Thyroid gland (tissue), 4 donors: ENCODE measurements at regions not wholly inside any gene's neighbourhood (a gene's known extent, or its start where the extent isn't known, plus 50 kb on each side); places are given as distances from the start of the nearest gene placed in this dataset.

Experiments used
- DNase-seq, 2 donors: peaks; one replicate each; pipeline ENCODE4 v3.0.0-alpha.2; 2019
- H3K27ac ChIP-seq, 3 donors: fragments of 200-600 bp; sonication (generic); 1 replicate in 2 of 3; 2 replicates in 1 of 3; pipeline ENCODE4 v1.5.1; 2016 to 2019; ENCODE audit warnings: mild to moderate bottlenecking in 1 of 3, moderate library complexity in 1 of 3
- H3K27me3 ChIP-seq: fragments of 200-600 bp; sonication (generic); one replicate; pipeline ENCODE4 v1.5.1; 2019
- H3K36me3 ChIP-seq, 2 donors: fragments of 200-600 bp; sonication (generic); one replicate each; pipeline ENCODE4 v1.5.1; 2016 to 2019
- H3K4me1 ChIP-seq, 2 donors: fragments of 200-600 bp; sonication (generic); one replicate each; pipeline ENCODE4 v1.5.1; 2017 to 2019
- H3K4me3 ChIP-seq, 3 donors: fragments of 200-600 bp; sonication (generic); replicated peaks in 1 of 3; 1 replicate in 2 of 3; 2 replicates in 1 of 3; pipeline ENCODE4 v1.5.1; 2016; ENCODE audit warnings: mild to moderate bottlenecking in 1 of 3
- H3K9me3 ChIP-seq: fragments of 200-600 bp; sonication (generic); one replicate; pipeline ENCODE4 v1.5.1; 2017
- POLR2A ChIP-seq, 2 donors: fragments of 450-650 bp; IDR thresholded peaks; one replicate each; pipeline ENCODE4 v1.6.1; 2017; ENCODE audit warnings: antibody characterized with exemption in 2 of 2, mild to moderate bottlenecking in 2 of 2, moderate library complexity in 1 of 2
- WGBS, 2 donors: methylation state at CpG; one replicate each; pipeline ENCODE4 v1.1.5; 2017; 5-methylcytosine and 5-hydroxymethylcytosine counted together
- intact Hi-C: fragments of 100-400 bp; cut with DNase I; formaldehyde crosslinking; loops from one replicate; pipeline ENCODE4 v1.15.1; 2023
- TF ChIP-seq, protein P1 (sequence below), 6 experiments: fragments of 200-600 bp in 3 of 6; fragments of 450-650 bp in 3 of 6; sonication (generic) in 3 of 6; IDR thresholded peaks; one replicate each; pipeline ENCODE4 v1.5.1; 2016 to 2019; ENCODE audit warnings: antibody characterized with exemption in 6 of 6, mild to moderate bottlenecking in 2 of 6, inconsistent platforms in 1 of 6, moderate library complexity in 1 of 6

DNA sequence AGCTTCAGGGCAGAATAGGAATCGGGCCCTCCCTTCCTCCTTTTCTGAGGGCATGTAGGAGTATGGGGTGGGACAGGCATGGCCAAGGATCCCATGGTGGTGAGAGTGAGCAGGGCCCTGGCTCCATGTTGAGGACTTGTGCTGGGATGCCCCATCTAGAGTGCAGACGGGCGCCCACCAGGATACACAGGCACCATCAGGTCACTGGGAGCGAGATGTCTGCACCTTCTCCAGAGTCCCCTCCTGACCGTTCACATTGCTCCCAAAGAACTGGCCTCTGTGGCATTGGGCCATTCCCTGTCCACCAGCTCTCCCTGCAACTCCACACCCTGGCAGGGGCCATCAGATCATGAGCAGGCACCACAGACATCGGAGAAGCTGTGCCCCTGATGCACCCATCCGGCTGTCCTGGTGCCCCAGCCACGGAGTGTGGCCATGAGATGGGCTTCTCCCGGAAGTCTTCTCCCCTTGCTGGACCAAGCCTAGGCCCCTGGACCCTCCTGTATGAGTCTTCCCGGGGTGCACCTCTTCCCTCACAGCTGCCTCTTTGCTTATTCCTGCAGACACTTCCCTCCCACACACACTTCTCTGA is 195.0 kb downstream of the IRX2 start:
- TF ChIP-seq, protein P1, sequence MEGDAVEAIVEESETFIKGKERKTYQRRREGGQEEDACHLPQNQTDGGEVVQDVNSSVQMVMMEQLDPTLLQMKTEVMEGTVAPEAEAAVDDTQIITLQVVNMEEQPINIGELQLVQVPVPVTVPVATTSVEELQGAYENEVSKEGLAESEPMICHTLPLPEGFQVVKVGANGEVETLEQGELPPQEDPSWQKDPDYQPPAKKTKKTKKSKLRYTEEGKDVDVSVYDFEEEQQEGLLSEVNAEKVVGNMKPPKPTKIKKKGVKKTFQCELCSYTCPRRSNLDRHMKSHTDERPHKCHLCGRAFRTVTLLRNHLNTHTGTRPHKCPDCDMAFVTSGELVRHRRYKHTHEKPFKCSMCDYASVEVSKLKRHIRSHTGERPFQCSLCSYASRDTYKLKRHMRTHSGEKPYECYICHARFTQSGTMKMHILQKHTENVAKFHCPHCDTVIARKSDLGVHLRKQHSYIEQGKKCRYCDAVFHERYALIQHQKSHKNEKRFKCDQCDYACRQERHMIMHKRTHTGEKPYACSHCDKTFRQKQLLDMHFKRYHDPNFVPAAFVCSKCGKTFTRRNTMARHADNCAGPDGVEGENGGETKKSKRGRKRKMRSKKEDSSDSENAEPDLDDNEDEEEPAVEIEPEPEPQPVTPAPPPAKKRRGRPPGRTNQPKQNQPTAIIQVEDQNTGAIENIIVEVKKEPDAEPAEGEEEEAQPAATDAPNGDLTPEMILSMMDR (IDR thresholded peaks at IDR 0.05), result no peak
- TF ChIP-seq POLR2A (IDR thresholded peaks at IDR 0.05), result no peak

DNA sequence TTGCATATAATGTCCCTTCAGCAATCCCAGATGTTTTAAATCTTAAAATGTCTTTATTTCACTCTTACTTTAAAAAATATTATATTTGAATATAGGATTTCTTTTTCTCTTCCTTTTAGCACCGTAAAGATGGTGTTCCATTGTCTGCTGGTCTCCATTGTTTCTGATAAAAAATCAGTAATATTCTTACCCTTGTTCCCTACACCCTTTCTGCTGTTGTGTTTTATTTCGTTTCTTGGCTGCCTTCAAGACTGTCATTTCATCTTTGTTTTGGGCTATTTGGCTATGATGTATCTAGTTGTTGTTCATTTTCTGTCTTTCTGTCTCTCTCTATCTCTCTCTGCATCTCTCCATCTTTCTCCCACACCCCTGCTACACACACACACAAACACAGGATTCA is 197.9 kb downstream of the IRX2 start:
- 64 to 83% methylated on average over 2 of the region's 2 CpGs for WGBS, 2 donors
- Histone ChIP-seq H3K4me3 (no peak overlapping the region), H3K27ac (no peak overlapping the region), H3K4me1 (no peaks in the 10 kb centered on the region), H3K36me3 (no peaks in the 10 kb centered on the region), H3K27me3 (no peaks in the 10 kb centered on the region), H3K9me3 (no peaks in the 10 kb centered on the region)
- intact Hi-C loops, result no loop called here
- TF ChIP-seq POLR2A (IDR thresholded peaks at IDR 0.05), result no peak
- TF ChIP-seq, protein P1 (IDR thresholded peaks at IDR 0.05), result no peak
- DNase-seq, result no peak

More for the DNA sequence above, 195.0 kb downstream of the IRX2 start:
- Histone ChIP-seq H3K9me3 (no peaks in the 10 kb centered on the region), H3K36me3 (no peaks in the 10 kb centered on the region), H3K27me3 (no peaks in the 10 kb centered on the region), H3K4me3 (no peak overlapping the region), H3K4me1 (no peaks in the 10 kb centered on the region), H3K27ac (no peak overlapping the region)
- DNase-seq, result no peak
- WGBS, 2 donors, result 90 to 92% methylated on average over 9 to 10 of the region's 10 CpGs
- intact Hi-C loops, result no loop called here

DNA sequence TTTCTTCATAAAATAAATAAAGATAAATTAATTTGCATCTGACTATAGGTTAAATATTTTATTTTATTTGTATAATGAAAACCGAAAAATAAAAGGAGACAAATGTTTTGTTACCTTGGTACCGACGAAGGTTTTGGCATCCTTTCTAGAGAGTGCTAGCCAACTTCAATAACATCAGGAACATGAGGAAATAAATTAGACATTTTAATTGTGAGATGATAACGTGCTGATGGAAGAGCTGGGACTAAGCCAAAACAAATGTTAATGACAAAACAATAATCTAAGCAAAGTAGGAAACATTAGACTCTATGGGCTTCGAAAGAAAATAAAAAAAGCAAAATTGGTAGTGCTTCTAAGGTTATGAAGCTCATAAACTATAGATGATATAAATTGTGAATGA is 201.0 kb downstream of the IRX2 start:
- no peaks in the 10 kb centered on the region for H3K27me3 ChIP-seq
- WGBS, 2 donors, result 54 to 58% methylated on average over 5 of the region's 5 CpGs
- H3K4me1 ChIP-seq, result no peaks in the 10 kb centered on the region
- no peaks in the 10 kb centered on the region for H3K9me3 ChIP-seq
- intact Hi-C loops, result no loop called here
- no peak overlapping the region for H3K4me3 ChIP-seq
- no peaks in the 10 kb centered on the region for H3K36me3 ChIP-seq
- TF ChIP-seq, protein P1 (IDR thresholded peaks at IDR 0.05), result no peak
- no peak for TF ChIP-seq POLR2A (IDR thresholded peaks at IDR 0.05)
- no peak overlapping the region for H3K27ac ChIP-seq
- DNase-seq, result no peak

DNA sequence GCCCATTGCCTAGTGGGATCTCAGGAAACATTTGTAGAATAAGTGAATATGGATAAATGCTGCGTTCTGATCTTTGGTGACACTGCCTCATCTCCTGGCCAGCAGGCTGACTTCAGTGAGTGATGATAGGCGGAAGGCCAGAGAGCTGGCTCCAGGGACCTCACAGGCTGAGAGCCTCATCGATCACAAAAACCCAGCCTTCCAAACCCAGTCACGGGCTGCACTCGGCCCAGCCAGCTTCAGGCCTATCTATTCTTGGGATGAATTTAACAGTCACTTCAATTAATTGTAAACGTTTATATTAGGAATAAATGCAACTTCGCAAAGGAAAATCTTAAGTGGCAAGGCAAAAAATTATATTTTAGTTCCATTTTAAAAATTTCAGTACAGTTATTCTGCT is 201.6 kb downstream of the IRX2 start:
- Histone ChIP-seq H3K27me3 (no peaks in the 10 kb centered on the region), H3K9me3 (no peaks in the 10 kb centered on the region), H3K4me1 (no peaks in the 10 kb centered on the region), H3K4me3 (no peak overlapping the region), H3K27ac (no peak overlapping the region), H3K36me3 (no peaks in the 10 kb centered on the region)
- intact Hi-C loops, result no loop called here
- DNase-seq, result no peak
- TF ChIP-seq, protein P1 (IDR thresholded peaks at IDR 0.05), result no peak
- no peak for TF ChIP-seq POLR2A (IDR thresholded peaks at IDR 0.05)
- WGBS, 2 donors, result 73 to 78% methylated on average over 7 of the region's 7 CpGs

DNA sequence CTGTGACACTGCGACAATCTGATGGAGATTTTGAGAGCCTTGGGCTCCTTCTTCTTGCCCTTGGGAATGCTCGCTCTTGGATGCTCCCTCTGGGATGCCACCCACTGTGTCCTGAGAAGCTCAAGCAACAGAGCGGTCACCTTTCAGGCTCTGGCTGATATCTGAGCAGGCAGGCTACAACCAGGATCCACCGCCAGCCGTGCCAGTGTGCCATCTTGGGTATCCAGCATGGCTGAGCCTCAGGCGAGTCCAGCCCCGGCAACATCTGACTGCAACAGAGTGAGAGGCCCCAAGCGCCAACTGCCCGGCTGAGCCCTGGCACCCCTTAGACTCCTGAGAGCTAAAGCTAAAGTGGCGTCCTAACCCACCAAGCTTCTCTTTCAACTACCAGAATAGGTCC is 202.1 kb downstream of the IRX2 start:
- 96 to 98% methylated on average over 8 to 9 of the region's 10 CpGs for WGBS, 2 donors
- intact Hi-C loops, result no loop called here

More for the DNA sequence above, 202.1 kb downstream of the IRX2 start:
- no peaks in the 10 kb centered on the region for H3K9me3 ChIP-seq
- no peaks in the 10 kb centered on the region for H3K27me3 ChIP-seq
- TF ChIP-seq POLR2A (IDR thresholded peaks at IDR 0.05), result no peak
- TF ChIP-seq, protein P1 (IDR thresholded peaks at IDR 0.05), result no peak
- H3K4me1 ChIP-seq, result no peaks in the 10 kb centered on the region
- no peak overlapping the region for H3K27ac ChIP-seq
- no peak overlapping the region for H3K4me3 ChIP-seq
- no peaks in the 10 kb centered on the region for H3K36me3 ChIP-seq
- DNase-seq, result no peak
